SK-N-SH treated with all-trans-retinoic acid at 6 μM for 48 hours (cell line): ENCODE measurements at regions not wholly inside any gene's neighbourhood (a gene's known extent, or its start where the extent isn't known, plus 50 kb on each side); places are given as distances from the start of the nearest gene placed in this dataset.

Experiments
- ARNTL ChIP-seq: fragments of 450-650 bp; formaldehyde crosslinking; IDR thresholded peaks from 2 replicates; pipeline ENCODE4 v1.5.0; 2020; ENCODE audit warnings: low read depth, mild to moderate bottlenecking, moderate library complexity, borderline replicate concordance
- PATZ1 ChIP-seq: fragments of 250-450 bp; sonication (Bioruptor Pico); IDR thresholded peaks from 2 replicates; pipeline ENCODE4 v1.8.0; 2020; ENCODE audit warnings: mild to moderate bottlenecking, moderate library complexity, borderline replicate concordance
- RARB ChIP-seq: fragments of 250-450 bp; sonication (Bioruptor Pico); IDR thresholded peaks from 2 replicates; pipeline ENCODE4 v1.8.0; 2021; ENCODE audit warnings: mild to moderate bottlenecking, moderate library complexity
- ZNF8 ChIP-seq: fragments of 450-650 bp; formaldehyde crosslinking; IDR thresholded peaks from 2 replicates; pipeline ENCODE4 v1.5.0; 2020; ENCODE audit warnings: mild to moderate bottlenecking, moderate library complexity

- TF ChIP-seq ARNTL (no peak), PATZ1 (no peak), RARB (CRISPR knock-in tag) (no peak), ZNF8 (CRISPR knock-in tag) (no peak)
Measured at GRCh38 chr18:79603321-79604204, 76.0 kb upstream of the CTDP1 start.
